ENCODE measurements at regions not wholly inside any gene's neighbourhood (a gene's known extent, or its start where the extent isn't known, plus 50 kb on each side); places are given as distances from the start of the nearest gene placed in this dataset.

GRCh38 chr3:23068016-23068728 is 135.0 kb upstream of the UBE2E2 start:
- H3K27me3 ChIP-seq (ENCODE audit: control insufficient read depth in 1 of 2, insufficient read depth in 2 of 2, low read length in 2 of 2) = no peaks in the 10 kb centered on the region
- no peak overlapping the region for H2AFZ ChIP-seq (ENCODE audit: low read length)
- no peak overlapping the region for H3K4me2 ChIP-seq (ENCODE audit: low read depth, low read length)
- H3K9ac ChIP-seq (ENCODE audit: insufficient read depth, low read depth, low read length) = no peak overlapping the region
- ChIA-PET CTCF (ENCODE audit: low intra/inter-chr PET ratio, low total read pairs) (no interaction called here), POLR2A (no interaction called here)
- in situ Hi-C loops (cut with HindIII; ENCODE audit: extremely low pct_ligation_motif_present, low pct_unique_long_range_greater_than_20kb) = no loop called here
- WGBS (ENCODE audit: low lambda C conversion rate) = 36% methylated on average over 4 of the region's 4 CpGs
- ATAC-seq = no peak
- no peak overlapping the region for H3K4me3 ChIP-seq (replicated peaks in 1 of 3; ENCODE audit: insufficient read depth in 1 of 3, low read depth in 2 of 3, low read length in 3 of 3)
- no peak for TF ChIP-seq ZNF616 (CRISPR knock-in tag; IDR thresholded peaks at IDR 0.05; ENCODE audit: low read depth)
- TF ChIP-seq ZHX1 (CRISPR knock-in tag; IDR thresholded peaks at IDR 0.05; ENCODE audit: low read depth) = no peak
- TF ChIP-seq MAFK (conservative IDR thresholded peaks at IDR 0.05 in 1 of 2, IDR thresholded peaks at IDR 0.05 in 1 of 2; ENCODE audit: low read length in 2 of 2) = no peak
- no peak for TF ChIP-seq RFX1 (IDR thresholded peaks at IDR 0.05)
- TF ChIP-seq ZSCAN5A (CRISPR knock-in tag; IDR thresholded peaks at IDR 0.05; ENCODE audit: borderline replicate concordance) = no peak
- no peak for TF ChIP-seq ZNF775 (CRISPR knock-in tag; IDR thresholded peaks at IDR 0.05; ENCODE audit: borderline replicate concordance)
- no peak for TF ChIP-seq ZBTB21 (CRISPR knock-in tag; IDR thresholded peaks at IDR 0.05)
- no peak for TF ChIP-seq ZNF800 (CRISPR knock-in tag; IDR thresholded peaks at IDR 0.05)
- no peak for TF ChIP-seq NFYB (CRISPR knock-in tag; IDR thresholded peaks at IDR 0.05)
- no peak for TF ChIP-seq ZNF232 (CRISPR knock-in tag; IDR thresholded peaks at IDR 0.05; ENCODE audit: borderline replicate concordance)
- TF ChIP-seq ZMYM4 (CRISPR knock-in tag; IDR thresholded peaks at IDR 0.05) = no peak
- no peak for TF ChIP-seq RXRA (CRISPR knock-in tag; IDR thresholded peaks at IDR 0.05)
- no peak for TF ChIP-seq ERF (CRISPR knock-in tag; IDR thresholded peaks at IDR 0.05)
- no peak for TF ChIP-seq TEAD3 (CRISPR knock-in tag; optimal IDR thresholded peaks at IDR 0.05; ENCODE audit: borderline replicate concordance)
- BruUV-seq (replicated peaks) = no TSS peak
- no peaks in the 10 kb centered on the region for H3K4me1 ChIP-seq (ENCODE audit: insufficient read depth, low read length)
- no peak for FAIRE-seq
- H3K27ac ChIP-seq (ENCODE audit: extremely low read length, insufficient read depth, low read length) = no peak overlapping the region
- H4K20me1 ChIP-seq (ENCODE audit: insufficient read depth, low read length) = no peaks in the 10 kb centered on the region
- no peaks in the 10 kb centered on the region for H3K79me2 ChIP-seq (ENCODE audit: insufficient read depth, low read length)
- DNase-seq (ENCODE audit: low spot score) = no peak
- no peaks in the 10 kb centered on the region for H3K9me3 ChIP-seq (ENCODE audit: low read length)
- H3K36me3 ChIP-seq (replicated peaks in 1 of 2; ENCODE audit: control insufficient read depth in 1 of 2, insufficient read depth in 2 of 2, low read length in 2 of 2) = no peaks in the 10 kb centered on the region
- intact Hi-C loops (cut with micrococcal nuclease; ENCODE audit: unreplicated experiment) = no loop called here

All from HepG2 (cell line).